Glutamatergic neuron (in vitro differentiated cells): ENCODE measurements at regions not wholly inside any gene's neighbourhood (a gene's known extent, or its start where the extent isn't known, plus 50 kb on each side); places are given as distances from the start of the nearest gene placed in this dataset.

Source experiments
- DNase-seq: peaks from one replicate; pipeline ENCODE4 v3.0.0; 2022
- H3K27ac Mint-ChIP-seq: one replicate; pipeline ENCODE4 v1.8.0; 2020; ENCODE audit warnings: mild to moderate bottlenecking, mixed read lengths, inconsistent platforms; ENCODE audit not compliant: unreplicated experiment
- H3K27me3 Mint-ChIP-seq: one replicate; pipeline ENCODE4 v1.8.0; 2020; ENCODE audit warnings: mild to moderate bottlenecking, moderate library complexity, mixed read lengths, inconsistent platforms; ENCODE audit not compliant: unreplicated experiment
- H3K36me3 Mint-ChIP-seq: one replicate; pipeline ENCODE4 v1.8.0; 2020; ENCODE audit warnings: mild to moderate bottlenecking, mixed read lengths, inconsistent platforms; ENCODE audit not compliant: unreplicated experiment
- H3K4me1 Mint-ChIP-seq: one replicate; pipeline ENCODE4 v1.8.0; 2020; ENCODE audit warnings: mild to moderate bottlenecking, low read depth, mixed read lengths, inconsistent platforms; ENCODE audit not compliant: unreplicated experiment
- H3K4me3 Mint-ChIP-seq: one replicate; pipeline ENCODE4 v1.8.0; 2020; ENCODE audit warnings: mild to moderate bottlenecking, mixed read lengths, inconsistent platforms; ENCODE audit not compliant: unreplicated experiment
- H3K9me3 Mint-ChIP-seq: one replicate; pipeline ENCODE4 v1.8.0; 2020; ENCODE audit warnings: mild to moderate bottlenecking, moderate library complexity, mixed read lengths, inconsistent platforms; ENCODE audit not compliant: unreplicated experiment
- CTCF ChIP-seq: fragments of 200-600 bp; sonication (generic); IDR thresholded peaks from one replicate; pipeline ENCODE4 v1.5.0; 2021; ENCODE audit not compliant: partially characterized antibody, unreplicated experiment

- no peaks in the 10 kb centered on the region for H3K36me3 Mint-ChIP-seq
- no peaks in the 10 kb centered on the region for H3K4me1 Mint-ChIP-seq
- no peak for TF ChIP-seq CTCF
- no peaks in the 10 kb centered on the region for H3K27me3 Mint-ChIP-seq
- DNase-seq = no peak
- H3K4me3 Mint-ChIP-seq = no peak overlapping the region
- H3K9me3 Mint-ChIP-seq = no peaks in the 10 kb centered on the region
- H3K27ac Mint-ChIP-seq = no peak overlapping the region
Measured at GRCh38 chr13:83295686-83296085, 586.6 kb downstream of the SLITRK1 start.

DNA sequence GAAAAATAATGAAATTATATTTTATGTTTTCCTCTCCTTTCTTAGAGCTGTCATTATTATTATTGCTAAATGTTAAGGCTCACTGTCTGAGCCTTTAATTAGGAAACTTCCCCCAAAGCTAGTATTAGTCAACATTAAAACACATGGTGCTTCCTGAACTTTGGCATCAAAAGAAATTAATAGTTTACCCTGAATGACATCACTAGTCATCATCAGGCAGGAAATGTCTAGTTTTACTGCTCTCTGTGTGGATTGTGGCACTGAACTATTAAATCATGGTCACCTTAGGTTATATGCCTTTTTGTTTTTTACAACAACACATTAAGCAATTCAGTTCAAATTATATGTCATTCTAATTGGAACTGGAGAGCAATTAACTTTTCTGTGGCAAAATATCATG lies 595.5 kb downstream of the SLITRK1 start:
- Mint-ChIP-seq H3K36me3 (no peaks in the 10 kb centered on the region), H3K27me3 (peaks cover 1% of the 10 kb centered on the region), H3K4me1 (peaks cover 9% of the 10 kb centered on the region), H3K4me3 (no peak overlapping the region), H3K27ac (no peak overlapping the region), H3K9me3 (no peaks in the 10 kb centered on the region)
- no peak for DNase-seq
- TF ChIP-seq CTCF = no peak

DNA sequence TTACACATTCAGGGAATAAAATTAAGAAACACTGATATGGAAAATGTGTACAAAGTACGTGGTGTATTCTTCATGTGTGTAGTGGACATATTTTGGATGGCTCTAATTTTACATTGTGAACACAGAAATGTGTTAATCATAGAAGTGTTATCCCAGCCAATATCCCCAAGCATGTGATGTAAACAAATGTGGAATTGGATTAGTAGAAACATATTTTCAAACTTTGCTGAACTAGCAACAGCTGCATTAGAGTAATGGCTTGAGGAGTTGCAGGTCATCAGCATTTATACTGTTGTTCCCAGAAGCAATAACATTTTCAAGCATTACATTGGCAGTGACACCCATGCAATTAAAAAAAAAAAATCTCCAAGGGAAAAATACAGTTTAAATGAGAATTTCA lies 600.6 kb downstream of the SLITRK1 start:
- no peak overlapping the region for H3K4me3 Mint-ChIP-seq
- peaks cover 8% of the 10 kb centered on the region for H3K4me1 Mint-ChIP-seq
- no peaks in the 10 kb centered on the region for H3K36me3 Mint-ChIP-seq

GRCh38 chr13:83274679-83275078 lies 607.6 kb downstream of the SLITRK1 start:
- no peaks in the 10 kb centered on the region for H3K4me1 Mint-ChIP-seq
- H3K4me3 Mint-ChIP-seq = no peak overlapping the region
- H3K27me3 Mint-ChIP-seq = no peaks in the 10 kb centered on the region
- DNase-seq = no peak
- no peak overlapping the region for H3K27ac Mint-ChIP-seq
- H3K36me3 Mint-ChIP-seq = no peaks in the 10 kb centered on the region
- TF ChIP-seq CTCF = no peak
- no peaks in the 10 kb centered on the region for H3K9me3 Mint-ChIP-seq

More for the DNA sequence above, 600.6 kb downstream of the SLITRK1 start:
- Mint-ChIP-seq H3K9me3 (no peaks in the 10 kb centered on the region), H3K27ac (no peak overlapping the region), H3K27me3 (no peaks in the 10 kb centered on the region)
- TF ChIP-seq CTCF = no peak
- no peak for DNase-seq

- no peaks in the 10 kb centered on the region for H3K4me1 Mint-ChIP-seq
- DNase-seq = no peak
Measured at GRCh38 chr13:83272652-83273240, 609.5 kb downstream of the SLITRK1 start.

More at GRCh38 chr13:83272652-83273240, 609.5 kb downstream of the SLITRK1 start:
- Mint-ChIP-seq H3K27me3 (no peaks in the 10 kb centered on the region), H3K36me3 (no peaks in the 10 kb centered on the region), H3K27ac (no peak overlapping the region), H3K4me3 (no peak overlapping the region), H3K9me3 (no peaks in the 10 kb centered on the region)
- no peak for TF ChIP-seq CTCF
